Sigmoid colon (tissue), 3 donors: ENCODE measurements at regions not wholly inside any gene's neighbourhood (a gene's known extent, or its start where the extent isn't known, plus 50 kb on each side); places are given as distances from the start of the nearest gene placed in this dataset.

Experiments used
- POLR2A ChIP-seq, 2 donors: fragments of 450-650 bp; IDR thresholded peaks; one replicate each; pipeline ENCODE4 v1.6.1; 2016; ENCODE audit warnings: antibody characterized with exemption in 2 of 2, mild to moderate bottlenecking in 2 of 2, moderate library complexity in 2 of 2
- TF ChIP-seq, protein P1 (sequence below), 4 experiments: fragments of 450-650 bp in 3 of 4; fragments of 200-600 bp in 1 of 4; IDR thresholded peaks; one replicate each; pipeline ENCODE4 v1.5.1; 2016 to 2019; ENCODE audit warnings: antibody characterized with exemption in 4 of 4, mild to moderate bottlenecking in 3 of 4, moderate library complexity in 2 of 4

DNA sequence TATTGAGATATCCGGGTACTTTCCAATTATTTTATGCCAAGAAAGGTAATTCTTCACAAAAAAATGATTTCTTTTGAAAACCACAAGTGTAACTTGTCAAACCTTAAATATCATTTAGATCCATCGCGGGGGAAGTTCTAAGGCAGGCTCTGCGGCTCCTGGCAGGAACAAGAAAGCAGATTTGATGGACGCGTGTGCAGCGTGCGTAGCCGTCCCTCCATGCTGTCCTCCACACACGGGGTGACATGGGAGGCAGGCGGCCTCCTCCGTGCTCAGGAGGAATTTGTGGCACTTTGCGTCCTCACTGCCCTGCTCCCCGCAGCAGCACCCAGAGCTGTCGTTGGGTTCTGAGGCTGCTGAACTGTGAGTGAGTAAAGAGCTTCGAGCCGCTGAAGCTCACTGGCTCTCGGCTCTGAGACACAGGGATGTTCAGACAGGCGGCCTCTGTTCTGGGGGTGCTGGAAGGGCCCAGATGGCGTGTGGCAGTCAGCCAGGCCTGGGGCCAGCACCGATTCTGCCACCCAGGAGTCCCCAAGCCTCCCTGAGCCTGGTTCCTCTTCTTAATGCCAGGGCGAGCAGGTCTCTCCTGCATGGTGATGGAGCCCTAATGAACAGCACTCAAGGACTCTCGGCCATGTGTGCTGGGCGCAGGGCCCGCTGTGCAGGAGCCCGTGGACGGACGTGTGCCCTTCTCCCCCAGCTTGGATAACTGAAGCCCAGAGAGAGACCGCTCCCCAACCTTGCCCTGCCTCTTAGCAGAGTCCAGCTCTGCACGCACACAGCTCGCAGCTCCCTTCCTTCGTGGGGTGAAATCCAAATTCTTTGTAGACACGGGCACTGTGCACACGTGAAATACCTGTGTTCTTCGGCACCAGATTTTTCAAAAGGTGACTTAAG is 185.4 kb upstream of the SHH start:
- TF ChIP-seq POLR2A (IDR thresholded peaks at IDR 0.05), result no peak
- TF ChIP-seq, protein P1, sequence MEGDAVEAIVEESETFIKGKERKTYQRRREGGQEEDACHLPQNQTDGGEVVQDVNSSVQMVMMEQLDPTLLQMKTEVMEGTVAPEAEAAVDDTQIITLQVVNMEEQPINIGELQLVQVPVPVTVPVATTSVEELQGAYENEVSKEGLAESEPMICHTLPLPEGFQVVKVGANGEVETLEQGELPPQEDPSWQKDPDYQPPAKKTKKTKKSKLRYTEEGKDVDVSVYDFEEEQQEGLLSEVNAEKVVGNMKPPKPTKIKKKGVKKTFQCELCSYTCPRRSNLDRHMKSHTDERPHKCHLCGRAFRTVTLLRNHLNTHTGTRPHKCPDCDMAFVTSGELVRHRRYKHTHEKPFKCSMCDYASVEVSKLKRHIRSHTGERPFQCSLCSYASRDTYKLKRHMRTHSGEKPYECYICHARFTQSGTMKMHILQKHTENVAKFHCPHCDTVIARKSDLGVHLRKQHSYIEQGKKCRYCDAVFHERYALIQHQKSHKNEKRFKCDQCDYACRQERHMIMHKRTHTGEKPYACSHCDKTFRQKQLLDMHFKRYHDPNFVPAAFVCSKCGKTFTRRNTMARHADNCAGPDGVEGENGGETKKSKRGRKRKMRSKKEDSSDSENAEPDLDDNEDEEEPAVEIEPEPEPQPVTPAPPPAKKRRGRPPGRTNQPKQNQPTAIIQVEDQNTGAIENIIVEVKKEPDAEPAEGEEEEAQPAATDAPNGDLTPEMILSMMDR (IDR thresholded peaks at IDR 0.05), result no peak
